Ishikawa (cell line): ENCODE measurements at regions not wholly inside any gene's neighbourhood (a gene's known extent, or its start where the extent isn't known, plus 50 kb on each side); places are given as distances from the start of the nearest gene placed in this dataset.

Experiments used
- CEBPB ChIP-seq: IDR thresholded peaks from 2 replicates; pipeline ENCODE4 v1.6.1; 2012
- CREB1 ChIP-seq: IDR thresholded peaks from 2 replicates; pipeline ENCODE4 v1.6.1; 2012; ENCODE audit warnings: low read depth
- EGR1 ChIP-seq: IDR thresholded peaks from 2 replicates; pipeline ENCODE4 v1.6.1; 2012
- EP300 ChIP-seq: IDR thresholded peaks from 2 replicates; pipeline ENCODE4 v1.6.1; 2012; ENCODE audit warnings: borderline replicate concordance
- FOXM1 ChIP-seq: IDR thresholded peaks from 2 replicates; pipeline ENCODE4 v1.6.1; 2012; ENCODE audit warnings: low read depth, borderline replicate concordance
- NFIC ChIP-seq: IDR thresholded peaks from 2 replicates; pipeline ENCODE4 v1.6.1; 2012
- RAD21 ChIP-seq: IDR thresholded peaks from 2 replicates; pipeline ENCODE4 v1.6.1; 2012; ENCODE audit warnings: low read depth
- TAF1 ChIP-seq: IDR thresholded peaks from 2 replicates; pipeline ENCODE4 v1.6.1; 2012; ENCODE audit warnings: low read depth, mild to moderate bottlenecking
- TCF12 ChIP-seq: IDR thresholded peaks from 2 replicates; pipeline ENCODE4 v1.6.1; 2012; ENCODE audit warnings: low read depth
- TEAD4 ChIP-seq: IDR thresholded peaks from 2 replicates; pipeline ENCODE4 v1.6.1; 2012
- YY1 ChIP-seq: IDR thresholded peaks from 2 replicates; pipeline ENCODE4 v1.6.1; 2012; ENCODE audit warnings: low read depth
- TF ChIP-seq, protein P1 (sequence below): IDR thresholded peaks from 2 replicates; pipeline ENCODE4 v1.6.1; 2012; ENCODE audit warnings: low read depth, mild to moderate bottlenecking
- TF ChIP-seq, protein P2 (sequence below): IDR thresholded peaks from 2 replicates; pipeline ENCODE4 v1.6.1; 2012
- TF ChIP-seq, protein P3 (sequence below): IDR thresholded peaks from 2 replicates; pipeline ENCODE4 v1.6.1; 2012

DNA sequence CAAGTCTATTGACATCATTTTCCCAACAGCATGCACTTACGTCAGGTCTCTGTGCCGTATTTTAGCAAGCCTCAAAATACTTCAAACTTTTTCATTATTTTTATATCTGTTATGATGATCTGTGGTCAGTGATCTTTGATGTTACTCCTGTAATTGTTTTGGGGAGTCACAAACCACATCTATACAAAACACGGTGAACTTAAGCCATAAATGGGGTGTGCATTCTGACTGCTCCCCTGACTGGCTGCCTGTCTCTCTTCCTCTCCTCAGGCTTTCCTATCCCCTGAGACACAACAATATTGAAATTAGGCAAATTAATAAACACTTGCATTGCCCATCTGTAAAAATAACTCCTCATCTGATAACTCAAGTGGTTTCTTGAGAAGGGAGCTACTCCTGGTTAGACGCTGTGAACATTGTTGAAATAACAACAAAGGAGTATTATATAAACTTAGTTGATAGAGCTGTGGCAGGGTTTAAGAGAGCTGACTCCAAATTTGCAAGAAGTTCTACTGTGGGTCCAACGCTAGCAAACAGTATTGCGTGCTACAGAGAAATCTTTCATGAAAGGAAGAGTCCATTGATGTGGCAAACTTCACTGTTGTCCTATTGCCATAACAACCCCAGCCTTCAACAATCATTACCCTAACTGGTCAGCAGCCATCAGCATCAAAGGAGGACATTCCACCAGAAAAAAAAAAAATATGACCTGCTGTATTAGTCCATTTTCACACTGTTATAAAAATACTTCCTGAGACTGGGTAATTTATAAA lies 105.8 kb upstream of the DSCAM start:
- TF ChIP-seq, protein P1, sequence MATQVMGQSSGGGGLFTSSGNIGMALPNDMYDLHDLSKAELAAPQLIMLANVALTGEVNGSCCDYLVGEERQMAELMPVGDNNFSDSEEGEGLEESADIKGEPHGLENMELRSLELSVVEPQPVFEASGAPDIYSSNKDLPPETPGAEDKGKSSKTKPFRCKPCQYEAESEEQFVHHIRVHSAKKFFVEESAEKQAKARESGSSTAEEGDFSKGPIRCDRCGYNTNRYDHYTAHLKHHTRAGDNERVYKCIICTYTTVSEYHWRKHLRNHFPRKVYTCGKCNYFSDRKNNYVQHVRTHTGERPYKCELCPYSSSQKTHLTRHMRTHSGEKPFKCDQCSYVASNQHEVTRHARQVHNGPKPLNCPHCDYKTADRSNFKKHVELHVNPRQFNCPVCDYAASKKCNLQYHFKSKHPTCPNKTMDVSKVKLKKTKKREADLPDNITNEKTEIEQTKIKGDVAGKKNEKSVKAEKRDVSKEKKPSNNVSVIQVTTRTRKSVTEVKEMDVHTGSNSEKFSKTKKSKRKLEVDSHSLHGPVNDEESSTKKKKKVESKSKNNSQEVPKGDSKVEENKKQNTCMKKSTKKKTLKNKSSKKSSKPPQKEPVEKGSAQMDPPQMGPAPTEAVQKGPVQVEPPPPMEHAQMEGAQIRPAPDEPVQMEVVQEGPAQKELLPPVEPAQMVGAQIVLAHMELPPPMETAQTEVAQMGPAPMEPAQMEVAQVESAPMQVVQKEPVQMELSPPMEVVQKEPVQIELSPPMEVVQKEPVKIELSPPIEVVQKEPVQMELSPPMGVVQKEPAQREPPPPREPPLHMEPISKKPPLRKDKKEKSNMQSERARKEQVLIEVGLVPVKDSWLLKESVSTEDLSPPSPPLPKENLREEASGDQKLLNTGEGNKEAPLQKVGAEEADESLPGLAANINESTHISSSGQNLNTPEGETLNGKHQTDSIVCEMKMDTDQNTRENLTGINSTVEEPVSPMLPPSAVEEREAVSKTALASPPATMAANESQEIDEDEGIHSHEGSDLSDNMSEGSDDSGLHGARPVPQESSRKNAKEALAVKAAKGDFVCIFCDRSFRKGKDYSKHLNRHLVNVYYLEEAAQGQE = no peak
- TF ChIP-seq, protein P2, sequence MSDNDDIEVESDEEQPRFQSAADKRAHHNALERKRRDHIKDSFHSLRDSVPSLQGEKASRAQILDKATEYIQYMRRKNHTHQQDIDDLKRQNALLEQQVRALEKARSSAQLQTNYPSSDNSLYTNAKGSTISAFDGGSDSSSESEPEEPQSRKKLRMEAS = no peak
- TF ChIP-seq EGR1 = no peak
- no peak for TF ChIP-seq EP300
- TF ChIP-seq RAD21 = no peak
- TF ChIP-seq CEBPB = no peak
- TF ChIP-seq TAF1 = no peak
- no peak for TF ChIP-seq YY1
- TF ChIP-seq, protein P3, sequence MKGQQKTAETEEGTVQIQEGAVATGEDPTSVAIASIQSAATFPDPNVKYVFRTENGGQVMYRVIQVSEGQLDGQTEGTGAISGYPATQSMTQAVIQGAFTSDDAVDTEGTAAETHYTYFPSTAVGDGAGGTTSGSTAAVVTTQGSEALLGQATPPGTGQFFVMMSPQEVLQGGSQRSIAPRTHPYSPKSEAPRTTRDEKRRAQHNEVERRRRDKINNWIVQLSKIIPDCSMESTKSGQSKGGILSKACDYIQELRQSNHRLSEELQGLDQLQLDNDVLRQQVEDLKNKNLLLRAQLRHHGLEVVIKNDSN = no peak
- TF ChIP-seq CREB1 = no peak
- TF ChIP-seq TEAD4 = no peak
- TF ChIP-seq TCF12 = no peak
- no peak for TF ChIP-seq FOXM1
- no peak for TF ChIP-seq NFIC
